ENCODE measurements at regions not wholly inside any gene's neighbourhood (a gene's known extent, or its start where the extent isn't known, plus 50 kb on each side); places are given as distances from the start of the nearest gene placed in this dataset.

DNA sequence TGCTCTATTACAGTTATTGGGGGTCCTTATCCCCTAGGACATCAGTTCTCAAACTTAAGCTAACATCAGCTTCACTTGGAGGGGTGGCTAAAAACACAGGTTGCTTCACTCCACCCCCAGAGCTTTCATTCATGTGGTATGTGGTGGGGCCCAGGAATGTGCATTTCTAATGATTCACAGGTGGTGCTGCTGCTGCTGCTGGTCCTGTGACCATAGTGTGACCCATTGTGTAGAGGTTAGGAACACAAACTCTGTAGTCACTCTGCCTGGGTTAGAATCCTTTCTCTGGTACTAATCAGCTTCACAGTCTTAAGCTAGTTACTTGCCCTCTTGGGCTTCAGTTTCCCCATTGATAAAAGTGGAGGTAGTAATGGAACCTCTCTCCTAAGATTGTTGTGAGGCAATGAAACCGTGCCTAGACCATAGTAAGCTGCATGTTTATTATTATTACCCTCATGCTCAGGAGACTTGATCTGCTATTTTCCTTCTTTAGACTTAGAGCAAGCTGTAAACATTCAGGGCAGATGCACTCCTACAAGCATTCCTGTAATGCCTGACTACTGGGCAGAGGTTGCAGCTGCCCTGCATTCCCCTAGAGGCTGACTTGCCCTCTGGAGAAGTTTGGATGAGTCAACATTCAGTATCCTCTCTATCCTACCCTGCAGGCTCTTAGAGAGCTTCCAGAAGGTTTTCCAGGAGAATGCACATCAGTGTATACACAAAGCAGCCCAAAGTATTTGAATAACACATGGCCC lies 94.1 kb upstream of the ACSL4 start:
- H3K27me3 ChIP-seq (ENCODE audit: control insufficient read depth, insufficient read depth, low read length): no peaks in the 10 kb centered on the region
- no peaks in the 10 kb centered on the region for H3K4me1 ChIP-seq (ENCODE audit: control insufficient read depth, insufficient read depth, low read length)
- DNase-seq (ENCODE audit: low read depth, low spot score): no peak
- no peak overlapping the region for H3K27ac ChIP-seq (ENCODE audit: low read length)
- WGBS (ENCODE audit: insufficient coverage, insufficient read length): no CpG with 5 or more reads among the region's 1 CpG
- H3K9me3 ChIP-seq (ENCODE audit: control insufficient read depth, insufficient read depth, low read length): no peaks in the 10 kb centered on the region
- no peak overlapping the region for H3K4me3 ChIP-seq (ENCODE audit: low read length)
- H3K36me3 ChIP-seq (ENCODE audit: control insufficient read depth, insufficient read depth, low read length): no peaks in the 10 kb centered on the region

DNA sequence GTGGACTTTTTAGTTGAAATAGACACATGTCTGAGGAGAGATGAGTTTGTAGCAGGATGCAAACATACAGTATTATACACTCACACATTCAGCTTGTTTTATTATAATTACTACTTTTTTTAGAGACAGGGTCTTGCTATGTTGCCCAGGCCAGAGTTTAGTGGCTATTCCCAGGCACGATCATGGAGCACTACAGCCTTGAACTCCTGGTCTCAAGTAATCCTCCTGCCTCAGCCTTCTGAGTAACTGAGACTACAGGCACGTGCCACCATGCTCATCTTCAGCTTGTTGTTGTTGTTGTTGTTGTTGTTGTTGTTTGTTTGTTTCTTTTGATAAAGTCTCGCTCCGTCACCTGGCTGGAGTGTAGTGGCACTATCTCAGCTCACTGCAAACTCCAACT lies 94.7 kb upstream of the ACSL4 start:
- Histone ChIP-seq H3K4me3 (ENCODE audit: low read length) (no peak overlapping the region), H3K27me3 (ENCODE audit: control insufficient read depth, insufficient read depth, low read length) (no peaks in the 10 kb centered on the region), H3K9me3 (ENCODE audit: control insufficient read depth, insufficient read depth, low read length) (no peaks in the 10 kb centered on the region), H3K27ac (ENCODE audit: low read length) (no peak overlapping the region), H3K36me3 (ENCODE audit: control insufficient read depth, insufficient read depth, low read length) (no peaks in the 10 kb centered on the region), H3K4me1 (ENCODE audit: control insufficient read depth, insufficient read depth, low read length) (no peaks in the 10 kb centered on the region)
- no peak for DNase-seq (ENCODE audit: low read depth, low spot score)
- no CpG with 5 or more reads among the region's 4 CpGs for WGBS (ENCODE audit: insufficient coverage, insufficient read length)

DNA sequence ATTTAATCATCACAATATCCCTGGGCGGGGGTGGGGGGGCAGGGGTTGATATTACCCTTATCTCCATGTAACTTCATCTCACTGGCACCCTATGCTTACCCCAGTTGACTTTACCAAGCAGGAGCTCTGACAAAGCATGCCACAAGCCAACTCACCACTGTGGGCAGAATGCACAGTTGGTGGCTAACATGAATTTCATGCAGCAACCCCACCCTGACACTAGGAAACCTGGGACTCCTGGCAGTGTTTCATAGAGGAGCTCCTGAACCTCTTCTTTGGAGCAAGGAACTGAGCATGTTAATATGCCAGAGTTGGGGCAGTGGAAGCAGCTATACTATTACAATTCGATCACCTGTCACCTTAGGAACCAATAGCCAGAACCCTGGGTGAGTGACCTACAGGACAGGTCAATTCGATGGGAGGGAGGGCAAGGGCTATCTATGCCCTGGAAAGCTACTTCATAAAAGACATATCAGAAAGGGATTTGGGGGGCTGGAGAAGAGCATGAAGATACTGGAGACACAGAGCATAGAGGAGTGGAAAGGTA lies 97.2 kb upstream of the ACSL4 start:
- no CpG with 5 or more reads among the region's 3 CpGs for WGBS (ENCODE audit: insufficient coverage, insufficient read length)
- Histone ChIP-seq H3K27ac (ENCODE audit: low read length) (no peak overlapping the region), H3K9me3 (ENCODE audit: control insufficient read depth, insufficient read depth, low read length) (no peaks in the 10 kb centered on the region), H3K36me3 (ENCODE audit: control insufficient read depth, insufficient read depth, low read length) (no peaks in the 10 kb centered on the region), H3K27me3 (ENCODE audit: control insufficient read depth, insufficient read depth, low read length) (no peaks in the 10 kb centered on the region), H3K4me1 (ENCODE audit: control insufficient read depth, insufficient read depth, low read length) (no peaks in the 10 kb centered on the region), H3K4me3 (ENCODE audit: low read length) (no peak overlapping the region)
- DNase-seq (ENCODE audit: low read depth, low spot score): no peak

DNA sequence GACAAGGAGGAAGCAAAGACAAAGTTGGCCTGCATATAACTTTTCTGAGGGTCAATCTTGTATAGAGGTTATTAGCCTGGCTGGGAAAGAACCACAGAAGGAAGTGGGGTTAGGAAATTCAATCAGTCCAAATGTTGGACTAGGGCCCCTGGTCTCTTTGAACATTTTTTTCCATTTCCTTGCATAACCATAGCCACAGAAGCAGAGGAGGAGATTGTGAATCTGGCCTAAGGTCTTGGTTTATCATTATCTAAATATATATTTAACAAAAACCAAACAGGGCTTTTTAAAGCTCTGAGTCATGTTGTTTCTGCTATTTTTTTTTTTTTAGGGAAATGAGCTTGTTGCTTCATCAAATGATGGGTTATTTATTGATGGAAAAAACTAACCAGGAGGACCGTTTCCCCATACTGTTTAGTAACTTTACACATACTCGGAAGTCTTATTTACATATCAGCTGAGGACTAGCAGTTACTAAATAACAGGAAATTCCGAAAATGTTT lies 97.7 kb upstream of the ACSL4 start:
- H3K4me3 ChIP-seq (ENCODE audit: low read length): no peak overlapping the region
- WGBS (ENCODE audit: insufficient coverage, insufficient read length): no CpG with 5 or more reads among the region's 3 CpGs
- H3K27me3 ChIP-seq (ENCODE audit: control insufficient read depth, insufficient read depth, low read length): no peaks in the 10 kb centered on the region
- H3K27ac ChIP-seq (ENCODE audit: low read length): no peak overlapping the region
- no peaks in the 10 kb centered on the region for H3K36me3 ChIP-seq (ENCODE audit: control insufficient read depth, insufficient read depth, low read length)
- no peaks in the 10 kb centered on the region for H3K4me1 ChIP-seq (ENCODE audit: control insufficient read depth, insufficient read depth, low read length)
- H3K9me3 ChIP-seq (ENCODE audit: control insufficient read depth, insufficient read depth, low read length): no peaks in the 10 kb centered on the region
- no peak for DNase-seq (ENCODE audit: low read depth, low spot score)

DNA sequence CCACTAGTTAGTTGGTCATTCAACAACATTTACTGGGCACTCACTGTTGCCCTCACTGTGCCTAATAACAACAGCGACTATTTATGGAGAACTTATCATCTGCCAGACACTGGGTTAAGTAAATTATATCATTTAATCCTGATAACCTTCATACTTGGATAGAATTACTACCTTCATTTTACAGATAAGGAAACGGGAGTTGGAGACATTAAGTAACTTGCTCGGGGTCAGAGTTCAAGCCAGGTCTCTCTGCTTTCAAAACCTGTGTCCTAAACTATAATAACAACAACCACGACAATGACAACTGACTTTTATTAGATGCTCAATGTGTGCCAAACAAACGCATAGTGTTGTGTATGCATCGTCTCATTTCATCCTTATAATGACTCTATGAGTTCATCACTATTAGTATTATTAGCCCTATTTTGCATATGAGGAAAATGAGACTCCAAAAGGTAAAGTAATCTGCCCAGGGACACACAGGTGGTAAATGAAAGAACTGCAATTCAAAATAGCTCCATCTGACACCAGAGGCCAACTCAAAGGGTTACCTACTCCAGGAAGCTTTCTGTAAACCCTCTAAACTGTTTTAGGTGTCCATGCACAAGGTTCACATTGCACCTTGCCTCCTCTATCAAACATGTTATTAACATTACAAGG lies 98.4 kb upstream of the ACSL4 start:
- Histone ChIP-seq H3K4me1 (ENCODE audit: control insufficient read depth, insufficient read depth, low read length) (no peaks in the 10 kb centered on the region), H3K27ac (ENCODE audit: low read length) (no peak overlapping the region), H3K9me3 (ENCODE audit: control insufficient read depth, insufficient read depth, low read length) (no peaks in the 10 kb centered on the region), H3K4me3 (ENCODE audit: low read length) (no peak overlapping the region), H3K36me3 (ENCODE audit: control insufficient read depth, insufficient read depth, low read length) (no peaks in the 10 kb centered on the region), H3K27me3 (ENCODE audit: control insufficient read depth, insufficient read depth, low read length) (no peaks in the 10 kb centered on the region)
- WGBS (ENCODE audit: insufficient coverage, insufficient read length): no CpG with 5 or more reads among the region's 6 CpGs
- no peak for DNase-seq (ENCODE audit: low read depth, low spot score)

DNA sequence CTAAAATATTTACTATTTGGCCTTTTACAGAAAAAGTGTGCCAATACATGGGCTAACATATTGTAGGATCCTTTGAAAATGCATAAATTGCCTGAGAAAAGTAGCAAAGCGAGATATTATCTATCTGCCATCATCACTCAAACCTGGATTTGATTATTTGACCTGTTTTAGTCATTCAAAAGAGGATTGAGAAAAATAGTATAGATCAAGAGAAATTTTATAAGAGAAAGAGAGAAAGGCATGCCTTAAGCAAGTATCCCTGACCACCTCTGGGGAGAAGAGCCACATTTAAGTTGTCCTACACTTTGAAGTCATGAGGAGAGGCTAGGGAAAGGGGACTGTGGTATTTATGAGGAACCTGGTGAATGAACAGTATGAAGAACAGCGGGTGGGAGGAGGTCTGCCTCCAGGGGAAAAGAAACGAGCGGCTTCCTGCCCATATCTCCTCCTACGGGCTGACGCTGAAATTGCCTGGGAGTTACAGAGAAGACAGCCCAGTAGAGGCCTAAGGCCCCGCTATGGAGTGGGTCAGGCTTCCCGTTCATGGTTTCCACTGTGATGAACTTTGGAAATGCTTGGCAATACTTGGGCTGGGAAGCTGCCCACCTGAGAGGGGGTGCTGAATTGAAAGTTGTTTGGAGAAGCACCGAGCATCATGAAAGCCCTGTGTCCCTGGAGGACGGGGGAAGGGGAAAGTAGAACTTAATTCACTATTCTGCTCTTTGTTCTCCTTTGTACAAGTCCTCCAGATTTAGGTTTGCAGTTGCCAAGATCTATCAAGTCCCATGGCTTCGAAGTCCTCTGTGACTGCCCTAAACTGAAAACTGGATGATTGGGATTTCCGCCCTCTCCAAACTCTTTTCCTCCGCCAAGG lies 106.9 kb upstream of the ACSL4 start:
- Histone ChIP-seq H3K36me3 (ENCODE audit: control insufficient read depth, insufficient read depth, low read length) (no peaks in the 10 kb centered on the region), H3K27ac (ENCODE audit: low read length) (no peak overlapping the region), H3K4me3 (ENCODE audit: low read length) (no peak overlapping the region), H3K9me3 (ENCODE audit: control insufficient read depth, insufficient read depth, low read length) (no peaks in the 10 kb centered on the region), H3K4me1 (ENCODE audit: control insufficient read depth, insufficient read depth, low read length) (0 out of 2 replicates have a peak, but pooled peaks cover 2% of the 10 kb centered on the region), H3K27me3 (ENCODE audit: control insufficient read depth, insufficient read depth, low read length) (no peaks in the 10 kb centered on the region)
- no CpG with 5 or more reads among the region's 13 CpGs for WGBS (ENCODE audit: insufficient coverage, insufficient read length)
- DNase-seq (ENCODE audit: low read depth, low spot score): no peak

DNA sequence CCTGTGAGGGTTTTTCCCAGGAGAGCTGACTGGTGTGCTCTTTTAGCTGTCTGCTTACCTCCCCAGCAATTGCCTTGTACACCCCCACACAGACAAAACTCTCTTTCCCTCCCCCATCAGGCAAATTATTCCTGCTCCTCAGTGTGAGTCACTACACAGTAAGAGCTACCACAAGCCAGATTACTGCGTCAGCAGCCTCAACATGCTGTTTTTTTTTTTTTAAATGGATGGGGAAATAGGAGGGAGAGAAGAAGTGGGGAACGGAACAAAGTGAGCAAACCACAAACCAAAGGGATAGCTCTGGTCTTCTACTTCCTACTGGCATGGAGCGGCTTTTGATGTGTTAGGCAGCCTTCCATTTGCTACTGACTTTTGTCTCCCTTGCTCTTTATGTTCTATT lies 107.5 kb upstream of the ACSL4 start:
- no peaks in the 10 kb centered on the region for H3K36me3 ChIP-seq (ENCODE audit: control insufficient read depth, insufficient read depth, low read length)
- H3K4me1 ChIP-seq (ENCODE audit: control insufficient read depth, insufficient read depth, low read length): 0 out of 2 replicates have a peak, but pooled peaks cover 2% of the 10 kb centered on the region
- no peaks in the 10 kb centered on the region for H3K9me3 ChIP-seq (ENCODE audit: control insufficient read depth, insufficient read depth, low read length)
- no CpG with 5 or more reads among the region's 3 CpGs for WGBS (ENCODE audit: insufficient coverage, insufficient read length)
- no peak overlapping the region for H3K27ac ChIP-seq (ENCODE audit: low read length)
- no peak overlapping the region for H3K4me3 ChIP-seq (ENCODE audit: low read length)
- DNase-seq (ENCODE audit: low read depth, low spot score): no peak
- no peaks in the 10 kb centered on the region for H3K27me3 ChIP-seq (ENCODE audit: control insufficient read depth, insufficient read depth, low read length)

DNA sequence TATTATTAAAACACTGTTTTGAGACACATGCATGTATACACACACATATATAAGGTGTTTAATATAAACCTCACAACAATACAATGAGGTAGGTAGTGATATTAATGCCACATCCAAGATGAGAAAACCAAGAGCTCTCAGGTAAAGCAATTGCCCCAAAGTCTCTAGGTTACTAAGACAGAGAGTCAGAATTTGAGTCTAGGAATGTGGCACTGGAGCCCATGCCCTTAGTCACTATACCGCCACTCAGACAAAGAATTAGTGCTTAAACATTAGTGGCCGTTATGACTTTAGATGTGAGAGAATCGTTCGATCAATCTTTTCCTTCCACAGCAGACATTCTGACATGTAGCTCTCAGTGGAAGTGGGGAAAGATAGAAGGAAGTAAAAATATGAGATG lies 108.2 kb upstream of the ACSL4 start:
- DNase-seq (ENCODE audit: low read depth, low spot score): no peak
- no peaks in the 10 kb centered on the region for H3K27me3 ChIP-seq (ENCODE audit: control insufficient read depth, insufficient read depth, low read length)
- no peaks in the 10 kb centered on the region for H3K9me3 ChIP-seq (ENCODE audit: control insufficient read depth, insufficient read depth, low read length)
- H3K27ac ChIP-seq (ENCODE audit: low read length): no peak overlapping the region
- 0 out of 2 replicates have a peak, but pooled peaks cover 2% of the 10 kb centered on the region for H3K4me1 ChIP-seq (ENCODE audit: control insufficient read depth, insufficient read depth, low read length)
- H3K36me3 ChIP-seq (ENCODE audit: control insufficient read depth, insufficient read depth, low read length): no peaks in the 10 kb centered on the region
- H3K4me3 ChIP-seq (ENCODE audit: low read length): no peak overlapping the region
- WGBS (ENCODE audit: insufficient coverage, insufficient read length): no CpG with 5 or more reads among the region's 4 CpGs

DNA sequence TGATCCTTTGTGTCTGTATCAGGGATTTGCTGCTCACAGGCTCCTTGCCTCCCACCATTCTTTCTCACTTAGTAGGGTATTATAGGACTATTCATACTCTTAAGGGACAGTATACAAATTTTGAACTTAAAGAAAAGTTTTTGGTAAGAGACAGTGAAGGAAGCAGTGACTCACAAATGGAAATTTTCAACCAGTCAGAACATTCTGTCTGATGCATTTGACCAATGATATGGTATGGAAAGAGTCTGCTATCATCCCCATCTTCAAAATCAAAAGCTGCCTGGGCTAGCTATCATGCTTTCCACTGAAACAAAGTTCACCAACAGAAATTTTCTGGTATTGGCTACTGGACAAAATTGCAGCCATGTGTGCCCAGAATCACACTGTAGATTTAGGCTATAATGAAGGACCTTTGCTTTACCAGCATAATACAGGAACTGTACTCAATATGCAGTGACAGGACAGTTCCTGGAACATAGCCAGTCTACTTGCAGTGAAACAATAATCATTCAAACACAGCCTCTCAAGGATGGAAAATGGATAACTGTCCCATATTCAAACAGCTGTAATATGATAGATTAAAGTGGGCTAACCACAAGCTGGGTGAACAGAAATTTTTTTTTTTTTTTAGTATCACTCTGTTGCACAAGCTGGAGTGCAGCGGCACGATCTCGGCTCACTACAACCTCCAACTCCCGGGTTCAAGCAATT lies 109.0 kb upstream of the ACSL4 start:
- Histone ChIP-seq H3K36me3 (ENCODE audit: control insufficient read depth, insufficient read depth, low read length) (no peaks in the 10 kb centered on the region), H3K27ac (ENCODE audit: low read length) (no peak overlapping the region), H3K9me3 (ENCODE audit: control insufficient read depth, insufficient read depth, low read length) (no peaks in the 10 kb centered on the region), H3K4me1 (ENCODE audit: control insufficient read depth, insufficient read depth, low read length) (0 out of 2 replicates have a peak, but pooled peaks cover 2% of the 10 kb centered on the region), H3K27me3 (ENCODE audit: control insufficient read depth, insufficient read depth, low read length) (no peaks in the 10 kb centered on the region), H3K4me3 (ENCODE audit: low read length) (no peak overlapping the region)
- DNase-seq (ENCODE audit: low read depth, low spot score): no peak
- no CpG with 5 or more reads among the region's 4 CpGs for WGBS (ENCODE audit: insufficient coverage, insufficient read length)
